ENCODE measurements at regions not wholly inside any gene's neighbourhood (a gene's known extent, or its start where the extent isn't known, plus 50 kb on each side); places are given as distances from the start of the nearest gene placed in this dataset.

DNA sequence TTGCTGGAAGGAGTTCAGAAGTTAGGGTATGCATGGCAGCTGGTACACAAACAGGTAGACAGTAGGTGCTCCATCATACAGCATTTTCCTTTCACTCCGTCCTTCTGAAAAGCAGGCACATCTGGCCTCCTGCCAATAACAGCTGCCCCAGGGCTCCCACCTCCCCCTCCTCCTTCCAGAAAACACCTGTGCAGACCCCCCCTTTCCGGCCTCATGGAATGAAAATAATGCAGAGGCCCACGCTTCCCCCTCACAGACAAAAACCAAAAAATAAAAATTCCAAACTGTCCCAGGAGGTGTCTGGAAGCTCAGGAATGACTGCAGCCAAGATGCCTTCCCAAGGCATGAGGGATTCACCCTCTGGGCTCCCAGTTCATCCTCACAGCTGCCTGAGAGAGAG lies 185.5 kb downstream of the MN1 start:
- TF ChIP-seq, protein P1, sequence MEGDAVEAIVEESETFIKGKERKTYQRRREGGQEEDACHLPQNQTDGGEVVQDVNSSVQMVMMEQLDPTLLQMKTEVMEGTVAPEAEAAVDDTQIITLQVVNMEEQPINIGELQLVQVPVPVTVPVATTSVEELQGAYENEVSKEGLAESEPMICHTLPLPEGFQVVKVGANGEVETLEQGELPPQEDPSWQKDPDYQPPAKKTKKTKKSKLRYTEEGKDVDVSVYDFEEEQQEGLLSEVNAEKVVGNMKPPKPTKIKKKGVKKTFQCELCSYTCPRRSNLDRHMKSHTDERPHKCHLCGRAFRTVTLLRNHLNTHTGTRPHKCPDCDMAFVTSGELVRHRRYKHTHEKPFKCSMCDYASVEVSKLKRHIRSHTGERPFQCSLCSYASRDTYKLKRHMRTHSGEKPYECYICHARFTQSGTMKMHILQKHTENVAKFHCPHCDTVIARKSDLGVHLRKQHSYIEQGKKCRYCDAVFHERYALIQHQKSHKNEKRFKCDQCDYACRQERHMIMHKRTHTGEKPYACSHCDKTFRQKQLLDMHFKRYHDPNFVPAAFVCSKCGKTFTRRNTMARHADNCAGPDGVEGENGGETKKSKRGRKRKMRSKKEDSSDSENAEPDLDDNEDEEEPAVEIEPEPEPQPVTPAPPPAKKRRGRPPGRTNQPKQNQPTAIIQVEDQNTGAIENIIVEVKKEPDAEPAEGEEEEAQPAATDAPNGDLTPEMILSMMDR (IDR thresholded peaks at IDR 0.05; ENCODE audit: low read length) = no peak
- TF ChIP-seq EZH2 (IDR thresholded peaks at IDR 0.05; ENCODE audit: borderline replicate concordance, low read length) = no peak

Measured in OCI-LY1 (cell line).